ENCODE measurements at regions not wholly inside any gene's neighbourhood (a gene's known extent, or its start where the extent isn't known, plus 50 kb on each side); places are given as distances from the start of the nearest gene placed in this dataset.

- TF ChIP-seq CTCF (IDR thresholded peaks at IDR 0.05; ENCODE audit: insufficient read depth, low read length) (no peak), GABPA (IDR thresholded peaks at IDR 0.05; ENCODE audit: low read depth) (no peak), SPI1 (IDR thresholded peaks at IDR 0.05; ENCODE audit: borderline replicate concordance, low read depth) (no peak)
- TF ChIP-seq, protein P1, sequence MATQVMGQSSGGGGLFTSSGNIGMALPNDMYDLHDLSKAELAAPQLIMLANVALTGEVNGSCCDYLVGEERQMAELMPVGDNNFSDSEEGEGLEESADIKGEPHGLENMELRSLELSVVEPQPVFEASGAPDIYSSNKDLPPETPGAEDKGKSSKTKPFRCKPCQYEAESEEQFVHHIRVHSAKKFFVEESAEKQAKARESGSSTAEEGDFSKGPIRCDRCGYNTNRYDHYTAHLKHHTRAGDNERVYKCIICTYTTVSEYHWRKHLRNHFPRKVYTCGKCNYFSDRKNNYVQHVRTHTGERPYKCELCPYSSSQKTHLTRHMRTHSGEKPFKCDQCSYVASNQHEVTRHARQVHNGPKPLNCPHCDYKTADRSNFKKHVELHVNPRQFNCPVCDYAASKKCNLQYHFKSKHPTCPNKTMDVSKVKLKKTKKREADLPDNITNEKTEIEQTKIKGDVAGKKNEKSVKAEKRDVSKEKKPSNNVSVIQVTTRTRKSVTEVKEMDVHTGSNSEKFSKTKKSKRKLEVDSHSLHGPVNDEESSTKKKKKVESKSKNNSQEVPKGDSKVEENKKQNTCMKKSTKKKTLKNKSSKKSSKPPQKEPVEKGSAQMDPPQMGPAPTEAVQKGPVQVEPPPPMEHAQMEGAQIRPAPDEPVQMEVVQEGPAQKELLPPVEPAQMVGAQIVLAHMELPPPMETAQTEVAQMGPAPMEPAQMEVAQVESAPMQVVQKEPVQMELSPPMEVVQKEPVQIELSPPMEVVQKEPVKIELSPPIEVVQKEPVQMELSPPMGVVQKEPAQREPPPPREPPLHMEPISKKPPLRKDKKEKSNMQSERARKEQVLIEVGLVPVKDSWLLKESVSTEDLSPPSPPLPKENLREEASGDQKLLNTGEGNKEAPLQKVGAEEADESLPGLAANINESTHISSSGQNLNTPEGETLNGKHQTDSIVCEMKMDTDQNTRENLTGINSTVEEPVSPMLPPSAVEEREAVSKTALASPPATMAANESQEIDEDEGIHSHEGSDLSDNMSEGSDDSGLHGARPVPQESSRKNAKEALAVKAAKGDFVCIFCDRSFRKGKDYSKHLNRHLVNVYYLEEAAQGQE (IDR thresholded peaks at IDR 0.05; ENCODE audit: insufficient replicate concordance, low read depth): no peak
These were observed 817.3 kb upstream of the AGA start for GRCh38 chr4:178259566-178259965.

All from HL-60 (cell line).